Uterus (tissue), 3 donors: ENCODE measurements at regions not wholly inside any gene's neighbourhood (a gene's known extent, or its start where the extent isn't known, plus 50 kb on each side); places are given as distances from the start of the nearest gene placed in this dataset.

Source experiments
- DNase-seq, 2 donors: peaks; one replicate each; pipeline ENCODE4 v3.0.0-alpha.2; 2019 to 2020
- H3K27ac ChIP-seq, 2 donors: fragments of 200-600 bp; sonication (generic); 1 replicate in 1 of 2; 2 replicates in 1 of 2; pipeline ENCODE4 v1.5.1; 2016 to 2018
- H3K27me3 ChIP-seq, 2 donors: fragments of 200-600 bp; sonication (generic); one replicate each; pipeline ENCODE4 v1.5.1; 2018 to 2019; ENCODE audit warnings: control low read depth in 1 of 2
- H3K36me3 ChIP-seq, 2 donors: fragments of 200-600 bp; sonication (generic); one replicate each; pipeline ENCODE4 v1.5.1; 2019; ENCODE audit warnings: control low read depth in 1 of 2
- H3K4me1 ChIP-seq, 2 donors: fragments of 200-600 bp; sonication (generic); one replicate each; pipeline ENCODE4 v1.5.1; 2018 to 2019; ENCODE audit warnings: control low read depth in 1 of 2
- H3K4me3 ChIP-seq, 2 donors: fragments of 200-600 bp; sonication (generic); 1 replicate in 1 of 2; 2 replicates in 1 of 2; pipeline ENCODE4 v1.5.1; 2018 to 2019; ENCODE audit warnings: mild to moderate bottlenecking in 1 of 2
- H3K9me3 ChIP-seq, 2 donors: fragments of 200-600 bp; sonication (generic); one replicate each; pipeline ENCODE4 v1.5.1; 2019; ENCODE audit warnings: control low read depth in 1 of 2
- CTCF ChIP-seq, 4 experiments: fragments of 200-600 bp in 2 of 4; fragments of 450-650 bp in 2 of 4; sonication (generic) in 2 of 4; IDR thresholded peaks; one replicate each; pipeline ENCODE4 v1.5.1; 2016 to 2019; ENCODE audit warnings: antibody characterized with exemption in 4 of 4, mild to moderate bottlenecking in 2 of 4, moderate library complexity in 1 of 4
- POLR2A ChIP-seq, 2 donors: fragments of 450-650 bp; IDR thresholded peaks; one replicate each; pipeline ENCODE4 v1.6.1; 2016; ENCODE audit warnings: antibody characterized with exemption in 2 of 2, mild to moderate bottlenecking in 1 of 2, moderate library complexity in 1 of 2
- intact Hi-C: fragments of 100-400 bp; cut with DNase I; formaldehyde crosslinking; loops from one replicate; pipeline ENCODE4 v1.15.1; 2023; ENCODE audit warnings: low total_unique reads
- donor health status: DM: yes; HTN: yes; CAD: no.

- Histone ChIP-seq H3K9me3 (no peaks in the 10 kb centered on the region), H3K36me3 (no peaks in the 10 kb centered on the region), H3K27ac (no peak overlapping the region), H3K4me1 (peaks cover 0 to 3% of the 10 kb centered on the region in 2 donors), H3K27me3 (no peaks in the 10 kb centered on the region), H3K4me3 (no peak overlapping the region)
- DNase-seq, result no peak
- intact Hi-C loops, result no loop called here
- TF ChIP-seq POLR2A (IDR thresholded peaks at IDR 0.05), result no peak
- no peak for TF ChIP-seq CTCF (IDR thresholded peaks at IDR 0.05)
These were observed 109.6 kb downstream of the TBX19 start for GRCh38 chr1:168390271-168390670.

- no peak for TF ChIP-seq POLR2A (IDR thresholded peaks at IDR 0.05)
- TF ChIP-seq CTCF (IDR thresholded peaks at IDR 0.05), result no peak
- peaks cover 0 to 3% of the 10 kb centered on the region in 2 donors for H3K4me1 ChIP-seq
- H3K4me3 ChIP-seq, result no peak overlapping the region
- intact Hi-C loops, result no loop called here
- no peaks in the 10 kb centered on the region for H3K36me3 ChIP-seq
- no peak overlapping the region for H3K27ac ChIP-seq
- no peak for DNase-seq
- H3K9me3 ChIP-seq, result no peaks in the 10 kb centered on the region
- H3K27me3 ChIP-seq, result no peaks in the 10 kb centered on the region
These were observed 107.4 kb downstream of the TBX19 start for GRCh38 chr1:168387781-168388760.

GRCh38 chr1:168386949-168387586, 106.4 kb downstream of the TBX19 start:
- intact Hi-C loops, result no loop called here
- no peaks in the 10 kb centered on the region for H3K9me3 ChIP-seq
- H3K36me3 ChIP-seq, result no peaks in the 10 kb centered on the region
- no peak overlapping the region for H3K4me3 ChIP-seq
- DNase-seq, result peak; percentile 72 to 77
- H3K4me1 ChIP-seq, result peaks cover 0 to 3% of the 10 kb centered on the region in 2 donors
- H3K27me3 ChIP-seq, result no peaks in the 10 kb centered on the region
- H3K27ac ChIP-seq, result no peak overlapping the region
- TF ChIP-seq CTCF (IDR thresholded peaks at IDR 0.05) (peak in 1 of 4 experiments; percentile 19), POLR2A (IDR thresholded peaks at IDR 0.05) (no peak)

- no peaks in the 10 kb centered on the region for H3K9me3 ChIP-seq
- H3K27me3 ChIP-seq, result no peaks in the 10 kb centered on the region
- DNase-seq, result no peak
- H3K4me3 ChIP-seq, result no peak overlapping the region
- no peaks in the 10 kb centered on the region for H3K4me1 ChIP-seq
- H3K36me3 ChIP-seq, result no peaks in the 10 kb centered on the region
- intact Hi-C loops, result no loop called here
- TF ChIP-seq POLR2A (IDR thresholded peaks at IDR 0.05) (no peak), CTCF (IDR thresholded peaks at IDR 0.05) (no peak)
- H3K27ac ChIP-seq, result no peak overlapping the region
These were observed 105.8 kb downstream of the TBX19 start for GRCh38 chr1:168386492-168386891.

GRCh38 chr1:168381850-168382249, 101.2 kb downstream of the TBX19 start:
- no peak for DNase-seq

More at GRCh38 chr1:168381850-168382249, 101.2 kb downstream of the TBX19 start:
- Histone ChIP-seq H3K27me3 (no peaks in the 10 kb centered on the region), H3K4me1 (no peaks in the 10 kb centered on the region), H3K27ac (no peak overlapping the region), H3K9me3 (no peaks in the 10 kb centered on the region), H3K36me3 (no peaks in the 10 kb centered on the region), H3K4me3 (no peak overlapping the region)
- TF ChIP-seq POLR2A (IDR thresholded peaks at IDR 0.05), result no peak
- no peak for TF ChIP-seq CTCF (IDR thresholded peaks at IDR 0.05)
- intact Hi-C loops, result no loop called here
